GM13977 (cell line): ENCODE measurements at regions not wholly inside any gene's neighbourhood (a gene's known extent, or its start where the extent isn't known, plus 50 kb on each side); places are given as distances from the start of the nearest gene placed in this dataset.

Experiments
- DNase-seq: peaks from one replicate; pipeline ENCODE4 v3.0.0; 2012; ENCODE audit warnings: low spot score
- CTCF ChIP-seq: IDR thresholded peaks from 2 replicates; pipeline ENCODE4 v1.5.1; 2012; ENCODE audit warnings: mild to moderate bottlenecking, control low read depth; ENCODE audit not compliant: insufficient read depth; ENCODE audit errors: extremely low read depth, missing control alignments
- in situ Hi-C: fragments of 300-500 bp; cut with MboI; formaldehyde crosslinking; loops from one replicate; pipeline ENCODE4 v1.12.0; 2022; ENCODE audit warnings: low sequenced_read_pairs, low pct_unique_long_range_greater_than_20kb, mixed read lengths, inconsistent platforms; ENCODE audit not compliant: unreplicated experiment

- in situ Hi-C loops, result no loop called here
- TF ChIP-seq CTCF, result no peak
- no peak for DNase-seq
Measured at GRCh38 chr9:134231767-134232166, 67.4 kb upstream of the RNU6ATAC start.

GRCh38 chr9:134233022-134233421 lies 68.7 kb upstream of the RNU6ATAC start:
- in situ Hi-C loops, result no loop called here
- no peak for DNase-seq
- no peak for TF ChIP-seq CTCF

GRCh38 chr9:134234001-134234660 lies 69.8 kb upstream of the RNU6ATAC start:
- in situ Hi-C loops, result no loop called here
- DNase-seq, result no peak

GRCh38 chr9:134234687-134235359 lies 70.5 kb upstream of the RNU6ATAC start:
- in situ Hi-C loops, result no loop called here
- TF ChIP-seq CTCF, result no peak
- DNase-seq, result no peak

More at GRCh38 chr9:134234001-134234660, 69.8 kb upstream of the RNU6ATAC start:
- no peak for TF ChIP-seq CTCF

GRCh38 chr9:134235366-134235765 lies 71.0 kb upstream of the RNU6ATAC start:
- DNase-seq, result no peak
- in situ Hi-C loops, result no loop called here
- TF ChIP-seq CTCF, result no peak

- in situ Hi-C loops, result no loop called here
- TF ChIP-seq CTCF, result no peak
- DNase-seq, result no peak
Measured at GRCh38 chr9:134236001-134236421, 71.6 kb upstream of the RNU6ATAC start.
